Stimulated activated CD4-positive, alpha-beta T cell treated with anti-CD3 and anti-CD28 coated beads, Interleukin-1b, Interleukin-23, amount 100 ng/mL, for 1 hour (primary cell): ENCODE measurements at regions not wholly inside any gene's neighbourhood (a gene's known extent, or its start where the extent isn't known, plus 50 kb on each side); places are given as distances from the start of the nearest gene placed in this dataset.
"Not testable (repeated sequence)": the region's sequence is repeated elsewhere in the genome, so short reads cannot be mapped to it uniquely, and the experiment has no call there.

Experiments
- DNase-seq, 2 donors: peaks; one replicate each; pipeline ENCODE4 v3.0.0-alpha.2; 2020; ENCODE audit warnings: low read depth in 2 of 2

DNA sequence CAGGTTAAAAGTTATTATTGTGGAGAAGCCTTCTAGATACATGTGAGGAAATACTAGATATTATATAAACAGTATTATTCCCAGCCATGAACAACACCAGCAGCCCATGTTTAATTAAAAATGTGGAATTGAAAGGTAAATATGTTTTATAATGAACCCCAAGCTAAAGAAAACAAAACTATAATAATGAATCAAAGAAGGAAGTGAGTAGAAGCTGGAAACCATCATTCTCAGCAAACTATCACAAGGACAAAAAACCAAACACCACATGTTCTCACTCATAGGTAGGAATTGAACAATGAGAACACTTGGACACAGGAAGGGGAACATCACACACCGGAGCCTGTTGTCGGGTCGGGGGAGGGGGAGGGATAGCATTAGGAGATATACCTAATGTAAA, 167.6 kb upstream of the CXXC4 start:
- DNase-seq = not testable (repeated sequence)

DNA sequence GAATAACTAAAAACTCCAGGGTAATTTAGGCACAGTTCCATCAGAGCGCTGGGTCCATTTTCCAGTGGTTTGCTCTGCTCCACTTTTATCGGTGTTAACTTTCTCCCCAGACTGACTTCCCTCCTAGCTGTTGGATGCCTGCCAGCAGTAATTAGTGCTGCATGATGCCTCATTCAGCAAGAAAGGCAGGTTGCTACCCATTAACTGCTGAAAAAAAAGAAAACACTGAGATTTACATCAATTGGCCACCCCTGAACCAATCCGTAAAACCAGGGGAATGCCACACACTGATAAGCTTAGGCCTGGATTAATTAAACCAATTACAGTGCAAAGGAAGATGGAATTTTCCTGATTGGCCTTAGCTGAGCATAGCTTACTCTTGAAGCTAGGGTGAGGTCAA, 182.4 kb upstream of the CXXC4 start:
- DNase-seq = no peak

DNA sequence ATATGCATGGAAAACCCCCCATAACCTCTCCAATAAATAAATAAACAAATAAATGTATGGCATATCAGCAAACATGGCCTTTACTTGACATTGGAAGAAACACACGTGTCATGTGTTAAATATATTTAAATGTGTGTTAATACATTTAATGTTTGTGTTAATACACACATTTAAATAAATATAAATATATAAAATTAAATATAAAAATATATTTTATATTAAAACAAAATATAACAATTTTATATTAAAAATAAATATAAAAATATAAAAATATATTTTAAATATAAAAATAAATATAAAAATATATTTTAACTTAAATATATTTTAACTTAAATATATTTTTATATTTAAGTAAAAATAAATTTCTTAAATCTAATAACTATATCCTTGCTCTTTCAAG, 187.6 kb upstream of the CXXC4 start:
- DNase-seq = no peak

DNA sequence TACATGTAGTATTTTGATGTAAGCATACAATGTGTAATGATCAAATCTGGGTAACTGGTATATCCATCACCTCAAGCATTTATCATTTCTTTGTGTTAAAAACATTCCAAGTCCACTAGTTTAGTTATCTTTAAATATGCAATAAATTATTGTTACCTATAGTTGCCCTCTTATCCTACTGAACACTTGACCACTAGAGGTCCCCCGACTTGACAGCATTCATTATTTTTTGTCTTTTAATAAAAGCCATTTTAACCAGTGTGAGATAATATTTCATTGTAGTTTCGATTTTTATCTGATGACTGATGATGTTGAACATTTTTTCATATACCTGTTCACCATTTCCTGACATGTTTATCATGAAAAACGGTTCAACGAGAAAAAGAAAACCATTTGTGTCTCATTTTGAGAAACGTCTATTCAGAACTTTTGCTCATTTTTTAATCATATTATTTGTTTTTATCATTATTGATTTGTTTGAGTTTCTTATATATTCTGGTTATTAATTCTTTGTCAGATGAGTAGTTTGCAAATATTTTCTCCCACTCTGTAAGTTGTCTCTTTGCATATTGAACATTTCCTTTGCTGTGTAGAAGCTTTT, 199.0 kb upstream of the CXXC4 start:
- no peak for DNase-seq

DNA sequence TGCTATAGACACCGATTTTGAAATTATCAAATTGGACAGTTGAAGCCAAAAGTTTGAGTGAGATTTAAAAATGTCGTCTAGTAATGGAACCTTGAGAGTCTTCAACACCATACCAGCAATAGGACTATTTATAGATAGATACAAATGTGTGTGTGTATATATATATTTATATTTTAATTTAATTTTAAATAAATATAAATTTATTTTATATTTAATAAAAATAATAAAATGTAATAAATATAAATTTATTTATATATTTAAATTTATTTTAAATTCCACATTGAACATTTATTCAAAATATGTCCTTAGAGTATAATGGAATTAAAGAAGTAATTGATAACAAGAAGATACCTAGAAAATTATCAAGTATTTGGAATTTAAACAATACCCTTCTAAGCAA, 221.9 kb upstream of the CXXC4 start:
- DNase-seq = no peak

DNA sequence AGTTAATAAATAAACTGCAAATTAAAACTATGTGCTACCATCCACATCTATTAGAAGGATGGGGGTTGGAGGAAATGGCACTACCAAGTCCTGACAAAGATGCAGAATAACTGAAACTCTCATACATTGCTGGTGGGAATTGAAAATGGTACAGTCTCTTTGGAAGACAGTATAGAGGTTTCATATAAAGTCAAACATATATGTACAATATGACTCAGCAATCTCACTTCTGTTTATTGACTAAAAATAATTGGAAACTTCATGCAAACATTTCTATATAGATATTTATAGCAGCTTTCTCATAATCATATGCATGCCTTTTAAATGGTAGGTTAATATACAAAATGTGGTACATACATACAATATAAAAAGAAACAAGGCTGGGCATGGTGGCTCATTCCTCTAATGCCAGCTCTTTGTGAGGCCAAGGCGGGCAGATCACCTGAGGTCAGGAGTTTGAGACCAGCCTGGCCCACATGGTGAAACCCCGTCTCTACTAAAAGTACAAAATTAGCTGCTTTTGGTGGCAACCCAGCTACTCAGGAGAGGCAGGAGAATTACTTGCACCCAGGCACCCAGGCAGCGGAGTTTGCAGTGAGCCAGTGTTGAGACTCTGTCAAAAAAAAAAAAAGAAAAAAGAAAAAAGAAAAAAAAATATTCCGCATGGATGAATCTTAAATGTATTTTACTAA, 225.0 kb upstream of the CXXC4 start:
- no peak for DNase-seq

DNA sequence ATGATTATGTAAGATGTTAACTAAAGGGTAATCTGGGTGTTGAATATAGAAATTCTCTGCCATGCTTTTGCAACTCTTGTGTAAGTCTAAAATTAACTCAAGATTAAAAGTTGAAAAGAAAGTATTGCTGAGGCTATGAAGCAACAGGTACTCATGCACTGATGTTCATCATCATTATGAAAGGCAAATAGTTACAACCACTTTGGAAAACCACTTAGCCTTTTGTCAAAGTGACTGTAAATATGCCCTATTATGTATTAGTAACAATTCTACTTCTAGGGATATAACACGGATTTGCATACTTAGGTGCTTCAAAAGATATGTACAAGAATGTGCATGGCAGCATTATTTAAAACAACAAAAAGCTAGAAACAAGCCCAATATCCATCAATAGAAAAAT, 227.8 kb upstream of the CXXC4 start:
- DNase-seq = no peak

DNA sequence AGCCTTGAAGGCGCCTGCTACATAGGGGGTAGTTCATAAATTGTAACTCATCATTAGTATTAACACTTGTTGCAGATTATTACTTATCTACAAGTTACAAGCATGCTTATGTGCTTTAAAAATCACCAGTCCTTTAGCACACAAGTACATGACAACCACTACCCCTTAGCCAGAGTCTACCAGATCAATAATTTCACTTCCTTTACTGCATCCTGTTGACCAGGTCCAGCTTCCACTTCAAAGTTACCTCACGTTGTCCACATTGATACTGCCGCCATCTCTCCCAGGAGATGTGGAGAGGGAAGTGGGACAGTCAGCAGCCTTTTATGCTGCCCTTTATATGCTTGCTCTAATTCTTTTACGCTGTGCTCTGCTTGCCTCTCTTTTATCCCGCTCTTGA, 231.3 kb upstream of the CXXC4 start:
- DNase-seq = no peak

DNA sequence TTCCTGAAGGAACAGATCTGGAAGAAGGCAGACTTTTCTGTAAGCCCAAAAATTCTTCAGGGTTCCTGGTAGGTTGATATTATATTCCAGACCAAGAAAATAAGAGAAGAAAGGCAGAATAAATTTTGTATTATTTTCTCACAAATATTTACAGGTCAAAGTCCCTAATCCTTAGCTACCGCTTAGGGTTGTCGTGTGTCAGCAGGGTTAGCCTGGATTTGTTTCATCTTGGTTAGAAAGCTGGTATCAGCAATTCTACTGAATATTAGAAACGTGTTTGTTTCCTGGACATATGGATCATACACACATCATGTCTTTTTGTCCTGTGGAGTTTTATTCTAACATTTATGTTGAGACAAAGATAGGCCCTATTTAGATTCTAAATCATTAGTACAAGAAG, 232.9 kb upstream of the CXXC4 start:
- DNase-seq = no peak

DNA sequence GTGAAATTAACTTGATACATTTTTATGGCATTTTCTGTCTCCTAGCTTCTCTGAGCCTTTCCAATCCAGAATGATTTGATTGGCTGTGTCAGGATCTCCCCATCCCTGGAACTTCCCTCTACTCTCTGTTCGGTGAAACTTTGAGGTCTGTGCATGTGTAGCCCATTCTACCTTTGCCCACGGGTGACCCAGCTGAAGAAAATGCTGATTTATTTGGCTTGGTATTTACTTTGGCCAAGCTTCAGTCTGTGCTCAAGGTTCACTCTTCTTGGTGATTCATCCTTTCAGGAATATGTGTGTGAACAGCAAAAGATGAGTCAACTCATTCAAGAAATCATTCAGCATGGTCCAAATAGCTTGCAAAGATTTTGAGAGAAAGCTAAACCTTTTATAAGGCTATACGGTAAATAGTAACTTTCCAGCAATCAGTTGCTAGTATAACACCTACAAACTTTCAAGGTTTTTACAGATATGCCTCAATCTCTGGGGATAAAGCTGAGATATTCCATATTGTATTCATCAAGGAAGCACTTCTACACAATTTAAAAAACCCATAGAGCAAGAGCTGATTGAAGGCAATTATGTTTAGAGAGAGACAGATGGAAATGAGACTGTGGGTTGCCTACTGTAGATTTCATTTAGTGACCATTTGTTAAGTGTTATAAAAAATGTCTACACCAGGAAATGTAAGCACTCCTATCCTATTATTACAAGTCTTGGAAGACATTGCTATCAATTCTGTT, 233.9 kb upstream of the CXXC4 start:
- no peak for DNase-seq

DNA sequence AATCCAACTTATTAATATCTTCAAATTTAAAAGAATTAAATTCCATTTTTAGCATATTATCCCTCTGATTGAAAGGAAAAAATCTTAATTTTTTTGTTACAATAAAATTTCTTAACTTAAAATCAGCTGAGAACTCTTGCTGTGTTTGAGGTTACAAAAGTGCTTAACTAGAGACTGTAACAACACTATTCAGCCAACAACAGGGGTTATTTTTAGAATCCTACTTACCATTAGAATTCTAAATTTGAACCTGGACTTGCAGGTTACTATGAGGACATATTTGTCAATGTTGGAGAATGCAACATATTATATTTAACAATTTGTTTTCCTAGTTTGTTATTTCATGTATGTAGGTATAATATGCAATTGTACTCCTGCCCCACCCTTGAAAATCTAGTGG, 238.1 kb upstream of the CXXC4 start:
- DNase-seq = no peak

DNA sequence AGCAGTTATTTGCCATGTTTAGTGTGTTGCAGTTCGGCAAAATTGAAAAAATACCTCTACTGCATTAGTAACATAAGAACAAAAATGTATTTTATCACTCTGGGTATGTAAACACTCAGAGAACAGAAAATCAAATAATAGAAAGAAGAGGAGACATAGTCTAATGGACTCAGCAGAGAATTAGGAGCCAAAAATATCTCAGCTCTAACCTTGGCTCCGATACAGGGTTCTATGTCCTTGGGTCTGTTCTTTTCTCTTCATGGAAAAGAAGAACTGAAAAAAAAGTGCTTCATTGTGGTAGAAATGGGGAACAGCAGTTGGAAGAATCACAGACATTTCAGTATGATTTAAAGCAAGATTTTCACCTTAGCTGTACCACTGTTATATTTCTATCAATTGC, 240.5 kb upstream of the CXXC4 start:
- DNase-seq = no peak

DNA sequence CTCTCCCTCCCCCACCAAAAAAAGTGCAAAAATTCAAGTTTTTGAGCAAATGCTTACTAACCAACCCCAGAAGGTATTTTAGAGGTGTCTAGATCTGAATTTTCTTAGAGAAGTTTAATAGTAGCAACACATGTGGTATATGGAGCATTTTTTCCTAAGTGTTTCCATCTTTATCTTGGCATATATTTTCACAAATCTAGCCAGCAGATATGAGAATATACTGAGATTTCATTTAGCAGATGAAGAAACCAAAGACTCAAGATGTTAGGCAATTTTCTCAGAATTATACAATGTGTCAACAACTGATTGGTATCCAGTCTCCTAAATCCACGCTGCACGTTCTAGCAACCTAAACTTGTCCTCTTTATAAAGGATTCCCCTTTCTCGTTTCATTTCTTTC, 245.5 kb upstream of the CXXC4 start:
- DNase-seq = no peak

DNA sequence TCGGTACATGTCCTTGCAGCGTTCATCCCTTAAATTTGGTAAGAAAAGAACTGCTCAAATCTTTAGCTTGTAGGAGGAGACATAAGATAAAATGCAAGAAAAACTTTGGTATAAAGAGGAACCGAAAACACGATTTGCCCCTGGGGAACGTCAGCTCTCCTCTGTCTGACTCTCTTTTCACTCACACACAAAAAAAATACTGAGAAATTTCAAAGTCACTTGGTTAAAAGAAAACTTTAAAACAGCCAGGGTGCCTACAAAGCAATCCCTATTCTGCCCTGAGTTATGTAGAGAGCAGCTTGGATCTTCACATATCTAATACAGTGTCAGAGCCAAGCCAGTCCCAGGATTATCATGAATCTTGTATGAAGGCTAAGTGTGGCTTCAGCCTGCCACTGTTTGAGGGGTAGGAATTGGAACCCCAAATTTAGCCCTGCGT, 248.5 kb upstream of the CXXC4 start:
- no peak for DNase-seq

DNA sequence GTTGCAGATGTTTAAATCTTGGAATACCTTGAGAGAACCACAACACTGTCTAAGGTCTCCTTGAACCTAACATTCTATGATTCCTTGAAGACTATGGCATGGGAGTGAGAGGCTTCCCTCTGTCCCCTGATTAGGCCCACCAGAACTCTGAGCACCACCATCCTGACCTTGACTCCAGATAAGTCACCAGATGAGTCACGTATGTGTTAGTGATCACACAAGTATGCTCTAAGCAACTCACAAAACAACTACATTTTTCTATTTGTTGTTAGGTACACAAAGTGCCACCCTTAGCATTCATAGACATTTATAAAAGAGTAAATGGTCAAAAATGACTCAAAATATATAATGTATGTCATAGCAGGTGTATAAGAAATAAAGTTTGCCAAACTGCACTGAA, 252.9 kb upstream of the CXXC4 start:
- no peak for DNase-seq

DNA sequence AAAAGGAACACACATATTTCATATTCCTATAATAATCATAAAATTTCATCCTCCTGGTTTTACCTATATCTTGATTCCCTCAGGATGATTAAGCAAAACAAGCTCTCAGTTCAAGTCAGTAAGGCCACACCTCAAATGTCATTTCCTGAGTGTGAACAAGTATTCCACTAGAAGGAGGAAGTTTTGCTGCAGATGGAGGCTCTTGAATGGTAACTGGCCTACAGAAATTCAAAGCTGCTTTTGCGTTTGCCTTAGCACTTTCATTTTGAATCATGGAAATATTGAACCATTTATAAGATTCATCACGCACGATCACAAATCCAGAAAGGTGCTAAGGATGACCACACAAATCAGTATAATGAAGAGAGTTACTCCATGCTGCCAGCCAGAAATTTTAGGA, 254.4 kb upstream of the CXXC4 start:
- no peak for DNase-seq

DNA sequence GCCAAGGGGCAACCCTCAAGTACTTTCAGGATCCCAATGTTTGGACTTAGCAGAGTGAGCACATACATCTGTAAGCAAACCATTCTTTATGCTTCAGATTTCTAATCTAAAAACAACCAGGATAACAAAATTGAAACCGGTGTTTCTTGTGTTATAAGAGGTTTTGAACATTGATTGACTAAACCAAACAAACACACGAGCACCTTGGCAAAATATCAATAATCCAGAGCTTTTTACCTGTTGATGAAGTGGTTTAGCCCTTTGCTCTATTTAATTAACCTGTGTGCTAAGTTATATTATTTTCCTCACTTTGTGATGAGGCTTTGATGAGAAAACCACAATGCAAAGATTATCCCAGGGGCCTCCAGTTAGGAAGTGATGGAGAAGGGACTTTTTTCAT, 255.3 kb upstream of the CXXC4 start:
- no peak for DNase-seq

DNA sequence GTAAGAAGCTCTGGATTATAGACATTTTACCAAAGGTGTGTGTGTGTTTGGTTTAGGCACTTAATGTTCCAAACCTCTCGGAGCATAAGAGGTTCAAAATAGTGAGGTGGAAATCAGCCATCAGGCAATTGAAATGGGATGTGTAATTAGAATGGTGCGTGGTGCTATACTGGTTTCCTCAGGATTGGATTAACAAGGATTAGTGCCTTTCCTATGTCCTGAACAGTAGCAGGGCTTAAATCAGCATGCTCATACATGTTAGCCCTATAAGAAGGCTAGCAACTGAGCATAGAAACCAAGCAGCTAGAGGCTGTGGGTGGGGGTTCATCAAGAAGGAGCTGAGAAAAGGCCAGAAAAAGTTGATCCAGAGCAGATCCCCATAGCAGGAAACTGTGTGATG, 256.8 kb upstream of the CXXC4 start:
- no peak for DNase-seq

DNA sequence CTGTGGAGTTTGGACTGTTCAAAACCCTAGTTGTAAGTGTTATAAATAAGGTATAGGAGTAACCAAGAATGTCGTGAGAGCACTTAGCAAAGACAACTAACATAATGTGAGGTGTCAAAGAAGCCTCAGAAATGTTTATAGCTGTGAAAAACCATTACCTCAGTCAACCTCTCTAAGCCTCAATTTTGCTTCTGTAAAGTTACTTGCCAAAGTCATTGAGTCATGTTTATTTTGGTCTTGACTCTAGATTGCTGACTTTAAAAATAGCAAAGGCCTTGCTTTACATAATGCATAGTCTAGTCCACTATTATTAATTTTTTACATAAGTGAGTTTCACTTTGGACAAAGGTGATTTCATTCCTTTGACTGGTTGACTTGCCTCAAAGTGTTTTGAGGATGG, 257.6 kb upstream of the CXXC4 start:
- no peak for DNase-seq

DNA sequence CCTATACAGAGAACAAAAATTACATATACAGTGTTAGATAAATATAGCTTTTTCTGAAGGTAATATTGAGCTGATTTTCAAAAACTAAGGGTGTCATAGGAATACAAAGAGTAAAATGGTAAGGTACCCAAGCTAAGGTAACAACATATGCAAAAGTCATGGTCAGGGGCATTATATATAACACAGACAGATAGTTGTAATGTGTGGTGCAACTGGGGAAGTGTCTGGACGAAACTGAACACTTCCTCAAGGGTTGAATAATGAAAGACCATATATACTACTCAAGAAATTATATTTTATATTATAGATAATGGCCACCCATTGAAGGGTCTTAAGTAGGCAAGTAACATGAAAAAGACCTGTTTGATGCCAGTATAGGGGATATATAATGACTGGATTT, 262.1 kb upstream of the CXXC4 start:
- DNase-seq = no peak

DNA sequence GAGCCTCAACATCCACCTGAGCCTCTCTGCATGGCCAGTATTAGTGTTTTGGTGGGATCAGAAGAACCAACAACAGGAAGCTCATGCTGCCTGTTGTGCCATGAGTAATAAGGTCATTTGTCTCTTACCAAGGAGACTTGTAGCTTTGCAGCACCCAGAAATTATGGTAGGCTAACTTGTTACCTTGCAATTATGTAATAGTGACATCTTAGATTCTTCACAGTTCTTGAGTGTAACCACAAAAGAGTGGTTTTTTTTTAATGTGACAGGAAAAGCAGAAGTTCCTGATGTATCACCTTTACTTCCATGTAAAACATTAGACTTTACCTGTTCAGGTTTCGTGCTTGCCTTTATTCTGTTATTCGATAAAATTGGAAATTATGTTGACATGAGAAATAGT, 263.9 kb upstream of the CXXC4 start:
- DNase-seq = no peak

DNA sequence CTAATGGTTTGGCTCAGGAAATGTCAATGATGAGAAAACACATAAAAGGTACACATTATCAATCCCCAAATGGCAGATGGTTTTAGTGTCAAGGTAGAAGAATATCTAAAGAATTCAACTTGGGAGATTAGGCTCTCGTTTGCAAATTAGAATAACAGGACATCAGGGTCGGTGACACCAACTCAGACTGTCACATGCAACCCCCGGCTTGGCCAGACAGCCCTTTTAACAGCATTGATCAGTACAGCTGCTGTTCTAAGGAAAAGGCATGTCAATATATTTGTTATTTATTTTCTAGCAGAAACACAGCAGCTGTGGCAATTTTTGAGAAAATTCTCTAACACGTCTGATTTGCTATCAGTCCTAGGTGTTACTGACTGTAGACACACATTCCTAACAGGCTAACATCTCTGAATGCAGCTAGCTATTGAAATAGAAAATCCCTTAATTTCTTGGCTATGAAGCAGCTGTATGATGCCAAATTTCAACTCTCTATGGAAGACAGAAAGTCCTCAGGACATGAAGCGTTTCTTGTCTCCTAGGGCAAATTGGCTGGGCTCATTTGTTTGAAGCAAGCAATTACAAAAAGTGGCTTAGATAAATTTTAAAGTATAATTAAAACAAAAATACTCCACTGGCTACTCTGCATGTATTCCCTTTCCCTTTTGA, 269.0 kb upstream of the CXXC4 start:
- DNase-seq = no peak

DNA sequence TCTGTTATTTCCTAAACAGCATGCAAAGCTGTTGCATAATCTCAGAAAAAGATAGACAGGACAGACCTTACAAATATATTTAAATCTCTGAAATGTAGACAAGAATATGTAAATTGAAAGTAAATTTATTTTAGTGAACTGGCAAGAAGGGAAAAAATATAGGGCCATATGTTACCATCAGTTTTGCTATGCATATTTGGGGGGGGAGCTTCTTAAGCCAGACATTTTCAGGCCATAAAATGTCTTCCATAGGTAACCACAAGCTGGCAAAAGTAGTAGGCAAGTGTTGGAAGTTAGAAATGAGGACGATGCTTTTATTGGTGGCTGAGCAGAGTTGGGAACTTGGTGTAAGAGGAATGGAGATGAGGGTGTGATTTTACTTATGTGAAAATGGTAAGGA, 272.0 kb upstream of the CXXC4 start:
- DNase-seq = no peak
